HG02970 (cell line): ENCODE measurements at regions not wholly inside any gene's neighbourhood (a gene's known extent, or its start where the extent isn't known, plus 50 kb on each side); places are given as distances from the start of the nearest gene placed in this dataset.

Source experiments
- ATAC-seq: cut with Tn5 transposase; IDR thresholded peaks from one replicate; pipeline ENCODE4 v1.9.1; 2021; ENCODE audit warnings: mild to moderate bottlenecking, moderate library complexity, moderate number of reproducible peaks; ENCODE audit not compliant: unreplicated experiment, low FRiP score

- ATAC-seq = peak; percentile 82
Observed at GRCh38 chr2:40507432-40507831, 55.5 kb upstream of the SLC8A1 start.

- ATAC-seq = no peak
Observed at GRCh38 chr2:40510304-40510703, 58.4 kb upstream of the SLC8A1 start.

GRCh38 chr2:40511661-40512213, 59.8 kb upstream of the SLC8A1 start:
- no peak for ATAC-seq

GRCh38 chr2:40512256-40512655, 60.4 kb upstream of the SLC8A1 start:
- no peak for ATAC-seq

GRCh38 chr2:40513201-40513600, 61.3 kb upstream of the SLC8A1 start:
- no peak for ATAC-seq

GRCh38 chr2:40516604-40517003, 64.7 kb upstream of the SLC8A1 start:
- ATAC-seq = no peak

- ATAC-seq = no peak
Observed at GRCh38 chr2:40528564-40528963, 76.7 kb upstream of the SLC8A1 start.

DNA sequence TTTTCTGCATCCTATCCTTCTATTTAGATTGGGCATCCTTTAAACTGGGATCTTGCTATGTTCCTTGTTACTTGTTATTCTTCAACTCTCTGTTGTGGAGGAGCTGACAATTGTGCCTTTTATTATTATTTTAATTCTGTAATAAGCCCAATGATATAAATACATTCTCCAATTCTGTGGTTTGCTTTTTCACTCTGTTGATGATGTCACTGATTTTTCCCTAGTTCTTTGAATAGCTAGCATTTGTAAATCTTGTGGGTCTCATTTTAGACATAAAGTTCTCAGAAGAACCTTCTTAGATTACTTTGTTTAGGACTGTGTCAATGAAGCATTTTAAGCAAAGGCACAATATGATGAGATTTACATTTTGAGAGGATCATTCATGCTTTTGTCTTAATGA, 79.5 kb upstream of the SLC8A1 start:
- no peak for ATAC-seq

- no peak for ATAC-seq
Observed at GRCh38 chr2:40534528-40534927, 82.6 kb upstream of the SLC8A1 start.

GRCh38 chr2:40535972-40536371, 84.1 kb upstream of the SLC8A1 start:
- no peak for ATAC-seq

- no peak for ATAC-seq
Observed at GRCh38 chr2:40540026-40540425, 88.1 kb upstream of the SLC8A1 start.

DNA sequence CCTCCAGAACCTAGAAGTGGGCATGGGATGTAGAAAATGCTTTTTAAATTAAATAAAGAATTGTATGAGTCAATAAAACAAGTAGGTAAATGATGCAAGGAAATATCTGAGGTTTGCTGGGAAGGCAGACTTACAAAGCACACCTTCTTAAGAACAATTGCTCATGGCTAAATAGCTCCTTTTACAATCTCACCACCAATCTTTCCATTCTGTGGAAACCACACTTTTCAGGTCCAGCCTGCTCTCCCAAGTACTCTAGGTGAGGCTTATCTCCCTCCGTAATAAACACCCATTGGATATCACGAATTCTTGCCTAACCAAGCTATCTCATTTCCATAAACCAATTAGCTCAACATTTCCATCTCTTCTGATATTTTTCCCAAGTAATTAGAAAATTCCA, 91.5 kb upstream of the SLC8A1 start:
- ATAC-seq = no peak

DNA sequence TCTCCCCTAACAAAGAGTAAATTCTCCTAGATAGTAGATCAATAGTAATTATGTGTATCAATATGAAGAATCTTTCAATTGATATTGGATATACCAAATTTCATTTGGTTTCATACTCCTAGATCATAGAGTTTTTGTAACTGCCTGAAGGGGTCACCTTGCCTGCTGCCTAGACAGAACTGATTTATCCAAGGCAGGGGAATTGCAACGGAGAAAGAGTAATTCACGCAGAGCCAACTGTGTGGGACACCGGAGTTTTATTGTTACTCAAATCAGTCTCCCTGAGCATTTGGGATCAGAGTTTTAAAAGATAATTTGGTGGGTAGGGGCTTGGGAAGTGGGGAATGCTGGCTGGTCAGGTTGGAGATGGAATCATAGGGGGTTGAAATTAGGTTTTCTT, 92.2 kb upstream of the SLC8A1 start:
- no peak for ATAC-seq

- ATAC-seq = no peak
Observed at GRCh38 chr2:40545645-40546044, 93.8 kb upstream of the SLC8A1 start.

- no peak for ATAC-seq
Observed at GRCh38 chr2:40546439-40547191, 94.7 kb upstream of the SLC8A1 start.

GRCh38 chr2:40548521-40548920, 96.6 kb upstream of the SLC8A1 start:
- no peak for ATAC-seq

GRCh38 chr2:40550085-40550484, 98.2 kb upstream of the SLC8A1 start:
- no peak for ATAC-seq

- ATAC-seq = no peak
Observed at GRCh38 chr2:40551081-40551480, 99.2 kb upstream of the SLC8A1 start.

DNA sequence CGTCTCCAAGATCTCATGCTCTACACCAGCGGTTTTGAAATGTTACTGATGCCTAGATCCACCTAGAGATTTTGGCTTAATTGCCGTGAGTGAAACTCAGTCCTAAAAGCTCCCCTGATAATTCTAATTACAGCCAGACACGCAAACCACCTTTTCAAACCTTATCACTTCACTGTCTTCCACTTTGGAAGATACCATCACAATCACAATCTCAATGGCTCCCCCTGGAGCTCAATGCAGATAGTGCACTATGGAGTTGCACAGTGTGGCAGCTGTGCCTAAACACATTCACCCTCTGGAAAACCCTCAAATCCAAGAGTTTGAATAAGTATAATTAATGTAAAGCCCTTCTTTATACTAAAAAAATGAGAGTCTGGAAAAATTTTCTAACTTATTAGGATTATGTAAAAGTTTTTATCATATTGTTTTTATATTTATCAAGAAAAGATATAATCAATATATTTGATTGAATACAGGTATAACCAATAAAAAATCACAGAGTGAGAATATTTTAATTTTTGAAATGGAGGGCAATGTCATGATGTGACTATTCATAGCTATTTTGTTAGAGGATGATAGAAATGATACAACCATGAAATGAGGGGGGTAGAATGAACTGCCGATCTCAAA, 102.9 kb upstream of the SLC8A1 start:
- peak; percentile 93 for ATAC-seq

DNA sequence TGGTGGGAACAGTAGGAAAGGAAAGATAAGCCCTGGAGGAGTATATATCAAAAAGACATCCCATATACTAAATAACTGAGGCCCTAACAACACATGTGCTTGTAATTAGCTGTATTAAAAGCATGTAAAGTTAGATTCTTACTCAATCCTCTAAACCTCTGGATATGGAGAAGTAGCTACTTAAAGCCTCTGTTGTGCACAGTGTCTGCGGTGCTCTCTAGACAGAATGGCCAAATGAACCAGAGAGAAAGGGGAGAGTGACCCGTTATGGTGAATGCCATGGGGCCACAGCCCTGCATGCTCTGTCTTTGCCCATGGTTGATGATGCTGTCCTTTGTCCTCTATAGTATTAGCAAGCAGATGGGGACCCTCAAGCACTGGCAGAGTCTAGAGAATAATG, 104.4 kb upstream of the SLC8A1 start:
- no peak for ATAC-seq

DNA sequence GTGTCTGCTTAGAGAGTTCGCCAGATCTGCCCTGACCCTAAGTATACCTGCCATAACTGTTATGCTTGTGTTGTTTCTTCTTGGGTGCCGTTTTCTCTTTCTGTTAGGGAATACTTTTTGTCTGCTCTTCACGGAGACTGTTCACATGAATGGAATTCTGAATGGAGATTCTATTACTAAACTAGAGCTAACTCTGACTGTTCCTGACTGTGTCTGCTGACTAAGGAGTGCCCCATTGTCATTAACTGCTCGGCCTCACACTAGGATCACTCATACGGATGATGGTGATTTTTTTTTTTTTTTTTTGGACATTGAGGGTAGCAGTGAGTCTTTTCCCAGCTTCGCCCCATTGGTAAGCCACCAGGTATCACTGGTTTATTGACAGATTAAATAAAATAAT, 104.8 kb upstream of the SLC8A1 start:
- no peak for ATAC-seq

DNA sequence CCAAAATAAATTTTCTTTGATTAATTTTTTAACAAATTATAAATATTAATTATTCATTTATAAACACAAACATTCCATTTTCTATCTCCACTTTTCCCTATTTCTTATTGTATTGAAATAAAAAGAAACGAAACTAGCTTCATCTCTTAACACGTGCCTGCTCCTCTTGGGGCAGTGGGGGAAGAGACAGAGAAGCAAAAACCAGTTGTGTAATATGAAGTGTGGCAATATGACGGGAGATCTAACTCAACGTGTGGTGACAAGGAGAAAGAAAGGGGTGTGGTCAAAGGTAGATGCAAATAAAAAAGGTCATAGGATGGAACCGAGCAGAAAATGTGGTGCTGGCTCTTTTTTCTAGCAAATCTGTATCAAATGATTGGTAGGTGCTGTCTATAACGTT, 106.9 kb upstream of the SLC8A1 start:
- ATAC-seq = no peak
